ENCODE measurements at regions not wholly inside any gene's neighbourhood (a gene's known extent, or its start where the extent isn't known, plus 50 kb on each side); places are given as distances from the start of the nearest gene placed in this dataset.

DNA sequence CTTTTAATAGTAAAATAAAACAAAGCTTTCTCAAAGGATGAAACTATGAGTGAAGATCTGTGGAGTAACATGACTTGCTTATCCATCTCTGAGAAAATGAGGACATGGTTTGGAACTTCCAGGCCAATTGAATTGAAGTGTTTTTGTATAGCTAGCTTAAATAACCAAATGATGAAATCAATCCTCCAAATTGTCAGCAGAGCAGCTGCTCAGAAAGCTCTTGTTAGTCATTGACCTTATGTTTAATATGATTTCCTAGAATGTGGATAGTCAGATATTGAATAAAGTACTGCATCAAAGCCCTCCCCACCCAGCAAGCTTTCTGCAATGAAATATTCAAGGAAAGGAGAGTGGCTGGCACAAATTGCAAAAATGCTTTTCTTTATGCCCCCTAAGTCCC, 437.2 kb downstream of the MFSD1 start:
- no peaks in the 10 kb centered on the region for H3K36me3 ChIP-seq
- intact Hi-C loops (cut with DNase I) = no loop called here
- no peak overlapping the region for H3K4me3 ChIP-seq
- TF ChIP-seq POLR2A (IDR thresholded peaks at IDR 0.05) (no peak), EP300 (IDR thresholded peaks at IDR 0.05) (no peak)
- TF ChIP-seq, protein P1, sequence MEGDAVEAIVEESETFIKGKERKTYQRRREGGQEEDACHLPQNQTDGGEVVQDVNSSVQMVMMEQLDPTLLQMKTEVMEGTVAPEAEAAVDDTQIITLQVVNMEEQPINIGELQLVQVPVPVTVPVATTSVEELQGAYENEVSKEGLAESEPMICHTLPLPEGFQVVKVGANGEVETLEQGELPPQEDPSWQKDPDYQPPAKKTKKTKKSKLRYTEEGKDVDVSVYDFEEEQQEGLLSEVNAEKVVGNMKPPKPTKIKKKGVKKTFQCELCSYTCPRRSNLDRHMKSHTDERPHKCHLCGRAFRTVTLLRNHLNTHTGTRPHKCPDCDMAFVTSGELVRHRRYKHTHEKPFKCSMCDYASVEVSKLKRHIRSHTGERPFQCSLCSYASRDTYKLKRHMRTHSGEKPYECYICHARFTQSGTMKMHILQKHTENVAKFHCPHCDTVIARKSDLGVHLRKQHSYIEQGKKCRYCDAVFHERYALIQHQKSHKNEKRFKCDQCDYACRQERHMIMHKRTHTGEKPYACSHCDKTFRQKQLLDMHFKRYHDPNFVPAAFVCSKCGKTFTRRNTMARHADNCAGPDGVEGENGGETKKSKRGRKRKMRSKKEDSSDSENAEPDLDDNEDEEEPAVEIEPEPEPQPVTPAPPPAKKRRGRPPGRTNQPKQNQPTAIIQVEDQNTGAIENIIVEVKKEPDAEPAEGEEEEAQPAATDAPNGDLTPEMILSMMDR (IDR thresholded peaks at IDR 0.05) = no peak
- no peaks in the 10 kb centered on the region for H3K27me3 ChIP-seq
- no peak overlapping the region for H3K27ac ChIP-seq
- peaks cover 0 to 8% (median 0%) of the 10 kb centered on the region in 4 donors for H3K4me1 ChIP-seq
- no peaks in the 10 kb centered on the region for H3K9me3 ChIP-seq
- no peak for DNase-seq

DNA sequence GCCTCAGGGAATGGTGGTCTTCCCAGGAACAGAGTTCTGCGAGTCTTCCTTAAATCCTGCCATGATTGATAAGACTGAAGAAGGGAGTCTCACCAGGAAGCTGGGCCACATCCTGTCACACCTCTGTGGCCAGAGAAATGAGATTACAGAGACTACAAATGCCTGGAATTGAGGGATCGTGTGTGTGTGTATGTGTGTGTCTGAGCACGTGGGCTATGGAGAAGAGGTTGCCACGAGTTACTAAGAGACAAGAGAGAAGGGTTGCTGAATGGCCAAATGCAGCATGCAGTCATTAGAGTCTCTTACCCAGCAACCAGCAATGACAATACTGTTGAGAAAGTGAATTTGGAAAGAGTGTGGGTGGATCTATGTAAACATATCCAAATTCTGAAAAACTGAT, 443.1 kb downstream of the MFSD1 start:
- Histone ChIP-seq H3K4me3 (no peak overlapping the region), H3K9me3 (no peaks in the 10 kb centered on the region), H3K4me1 (no peaks in the 10 kb centered on the region), H3K36me3 (no peaks in the 10 kb centered on the region), H3K27me3 (no peaks in the 10 kb centered on the region), H3K27ac (no peak overlapping the region)
- intact Hi-C loops (cut with DNase I) = no loop called here
- DNase-seq = no peak
- TF ChIP-seq EP300 (IDR thresholded peaks at IDR 0.05) (no peak), POLR2AphosphoS5 (IDR thresholded peaks at IDR 0.05) (no peak), POLR2A (IDR thresholded peaks at IDR 0.05) (no peak)
- TF ChIP-seq, protein P1 (IDR thresholded peaks at IDR 0.05) = no peak
- WGBS, 2 donors = 82 to 86% methylated on average over 4 of the region's 4 CpGs

DNA sequence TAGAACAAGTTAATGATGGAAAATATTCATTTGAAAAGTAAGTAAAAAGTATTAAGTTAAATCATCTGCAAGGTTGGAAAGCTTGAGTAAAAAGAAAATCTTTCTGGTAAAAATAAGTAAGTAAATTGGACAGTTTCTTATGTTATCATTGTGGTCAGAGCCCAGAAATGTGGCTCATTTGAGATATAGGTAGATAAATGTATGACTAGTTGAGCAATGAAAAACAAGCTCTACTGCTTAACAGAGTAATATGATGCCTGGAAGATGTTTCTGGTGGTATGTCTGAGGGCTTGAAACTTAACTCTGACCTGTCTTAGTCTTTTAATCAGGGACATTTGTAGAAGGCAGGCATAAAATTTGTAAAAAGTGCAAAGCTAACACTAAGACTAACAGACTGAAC, 444.0 kb downstream of the MFSD1 start:
- no peak for TF ChIP-seq POLR2AphosphoS5 (IDR thresholded peaks at IDR 0.05)

DNA sequence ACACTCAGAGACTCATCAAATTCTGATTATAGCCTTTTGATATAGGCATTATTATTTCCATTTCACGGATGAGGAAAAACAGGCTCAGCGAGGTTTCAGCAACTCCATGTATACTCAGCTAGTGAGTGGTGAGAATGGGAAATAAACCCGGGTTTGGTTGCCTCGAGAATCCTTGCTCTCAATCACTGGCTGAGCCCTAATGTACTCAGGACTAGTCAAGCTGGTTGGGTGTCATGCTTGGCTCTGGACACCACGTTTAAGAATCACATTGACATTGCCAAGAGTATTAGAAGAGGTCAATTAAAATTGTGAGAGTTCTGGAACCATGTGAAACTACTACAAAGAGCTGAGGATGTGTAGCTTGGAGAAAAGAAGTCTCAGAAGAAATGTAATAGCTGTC, 444.5 kb downstream of the MFSD1 start:
- no peak overlapping the region for H3K27ac ChIP-seq
- no peaks in the 10 kb centered on the region for H3K27me3 ChIP-seq
- no peaks in the 10 kb centered on the region for H3K9me3 ChIP-seq
- H3K4me1 ChIP-seq = no peaks in the 10 kb centered on the region
- intact Hi-C loops (cut with DNase I) = no loop called here
- DNase-seq = no peak
- 53 to 75% methylated on average over 5 of the region's 5 CpGs for WGBS, 2 donors
- H3K36me3 ChIP-seq = no peaks in the 10 kb centered on the region
- no peak overlapping the region for H3K4me3 ChIP-seq
- no peak for TF ChIP-seq POLR2AphosphoS5 (IDR thresholded peaks at IDR 0.05)
- no peak for TF ChIP-seq POLR2A (IDR thresholded peaks at IDR 0.05)
- no peak for TF ChIP-seq EP300 (IDR thresholded peaks at IDR 0.05)
- TF ChIP-seq, protein P1 (IDR thresholded peaks at IDR 0.05) = no peak

More for the DNA sequence above, 444.0 kb downstream of the MFSD1 start:
- no peak for DNase-seq
- no peaks in the 10 kb centered on the region for H3K4me1 ChIP-seq
- no peaks in the 10 kb centered on the region for H3K27me3 ChIP-seq
- intact Hi-C loops (cut with DNase I) = no loop called here
- H3K36me3 ChIP-seq = no peaks in the 10 kb centered on the region
- no peak overlapping the region for H3K27ac ChIP-seq
- no peak overlapping the region for H3K4me3 ChIP-seq
- H3K9me3 ChIP-seq = no peaks in the 10 kb centered on the region

DNA sequence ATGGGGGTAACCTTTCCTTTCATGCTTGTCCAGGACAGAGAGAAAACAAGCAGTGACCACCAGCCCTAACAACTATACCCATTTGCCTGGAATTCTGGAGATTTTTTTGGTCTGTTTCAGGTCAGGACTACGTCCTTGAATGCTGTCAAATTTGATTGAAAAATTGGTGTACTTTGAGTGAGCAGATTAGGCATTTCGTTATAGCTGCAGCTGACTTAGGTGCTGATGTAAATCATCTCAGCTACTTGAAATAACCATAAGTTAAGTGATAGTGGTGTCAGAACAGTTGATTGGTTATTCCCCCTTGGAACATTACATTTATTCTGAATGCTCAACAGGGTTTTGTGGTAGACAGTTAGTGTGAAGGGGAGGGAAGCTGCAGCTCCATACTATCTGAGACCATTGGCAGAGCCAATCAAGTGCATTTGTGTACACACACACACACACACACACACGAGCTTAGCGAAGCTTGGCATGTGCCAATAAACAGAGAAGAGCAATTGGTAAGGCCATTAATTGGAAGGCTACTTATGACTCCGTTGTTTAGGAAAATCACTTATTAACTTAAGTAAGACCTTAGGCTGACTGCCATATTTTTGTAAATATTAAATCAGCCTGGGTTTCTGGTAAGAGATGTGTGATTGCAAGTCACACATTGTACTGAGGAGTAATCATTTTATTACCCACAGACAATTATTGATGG, 447.8 kb downstream of the MFSD1 start:
- intact Hi-C loops (cut with DNase I) = loop anchor here (10.0 kb wide), 1 partner anchor 335 kb away; no protein-coding TSS in a partner anchor
- 48 to 66% methylated on average over 5 of the region's 5 CpGs for WGBS, 2 donors

DNA sequence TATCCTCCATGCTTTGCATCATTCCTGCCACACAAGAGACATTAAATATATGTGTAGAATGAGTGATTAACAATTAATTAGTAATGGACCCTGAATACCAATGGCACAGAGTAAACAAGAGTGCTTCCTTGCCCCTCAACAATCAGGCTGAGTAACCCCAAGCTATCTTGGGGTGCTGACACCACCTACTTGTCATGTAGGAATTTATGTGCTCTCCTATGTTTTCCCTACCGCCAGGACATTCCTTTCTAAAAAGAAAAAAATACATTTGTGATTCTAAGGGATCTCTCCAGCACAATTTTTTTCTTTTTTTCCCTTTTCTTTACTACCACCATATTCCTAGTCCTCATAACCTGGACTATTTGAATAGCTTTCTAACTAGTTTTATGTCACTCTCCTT, 449.1 kb downstream of the MFSD1 start:
- Histone ChIP-seq H3K4me3 (no peak overlapping the region), H3K4me1 (no peaks in the 10 kb centered on the region), H3K27me3 (no peaks in the 10 kb centered on the region), H3K9me3 (peaks cover 0 to 8% (median 1%) of the 10 kb centered on the region in 4 donors), H3K36me3 (no peaks in the 10 kb centered on the region), H3K27ac (no peak overlapping the region)
- 68 to 80% methylated on average over 1 of the region's 1 CpG for WGBS, 2 donors
- no peak for TF ChIP-seq EP300 (IDR thresholded peaks at IDR 0.05)
- TF ChIP-seq, protein P1 (IDR thresholded peaks at IDR 0.05) = no peak
- no peak for TF ChIP-seq POLR2A (IDR thresholded peaks at IDR 0.05)
- TF ChIP-seq POLR2AphosphoS5 (IDR thresholded peaks at IDR 0.05) = no peak
- intact Hi-C loops (cut with DNase I) = loop anchor here (10.0 kb wide), 1 partner anchor 336 kb away; no protein-coding TSS in a partner anchor
- no peak for DNase-seq

More for the DNA sequence above, 447.8 kb downstream of the MFSD1 start:
- TF ChIP-seq EP300 (IDR thresholded peaks at IDR 0.05) (no peak), POLR2A (IDR thresholded peaks at IDR 0.05) (no peak), POLR2AphosphoS5 (IDR thresholded peaks at IDR 0.05) (no peak)
- Histone ChIP-seq H3K4me1 (no peaks in the 10 kb centered on the region), H3K27ac (no peak overlapping the region), H3K27me3 (no peaks in the 10 kb centered on the region), H3K9me3 (peaks cover 0 to 8% (median 1%) of the 10 kb centered on the region in 4 donors), H3K36me3 (no peaks in the 10 kb centered on the region), H3K4me3 (no peak overlapping the region)
- no peak for DNase-seq
